Testis (tissue), 2 donors: ENCODE measurements at regions not wholly inside any gene's neighbourhood (a gene's known extent, or its start where the extent isn't known, plus 50 kb on each side); places are given as distances from the start of the nearest gene placed in this dataset.

ENCODE experiments used
- DNase-seq: peaks from one replicate; pipeline ENCODE4 v3.0.0-alpha.2; 2019
- H3K27ac ChIP-seq, 2 donors: fragments of 200-600 bp; sonication (generic); one replicate each; pipeline ENCODE4 v1.5.1; 2019
- H3K27me3 ChIP-seq: fragments of 200-600 bp; sonication (generic); one replicate; pipeline ENCODE4 v1.5.1; 2019
- H3K36me3 ChIP-seq: fragments of 200-600 bp; sonication (generic); one replicate; pipeline ENCODE4 v1.5.1; 2017; ENCODE audit warnings: low read depth; ENCODE audit errors: missing control alignments
- H3K4me1 ChIP-seq: fragments of 200-600 bp; sonication (generic); one replicate; pipeline ENCODE4 v1.5.1; 2019
- H3K4me3 ChIP-seq, 2 donors: fragments of 200-600 bp; sonication (generic); one replicate each; pipeline ENCODE4 v1.5.1; 2017 to 2019
- H3K9me3 ChIP-seq: fragments of 200-600 bp; sonication (generic); one replicate; pipeline ENCODE4 v1.5.1; 2017
- CTCF ChIP-seq, 3 experiments: fragments of 450-650 bp in 2 of 3; fragments of 200-600 bp in 1 of 3; sonication (generic) in 1 of 3; IDR thresholded peaks; one replicate each; pipeline ENCODE4 v1.5.1; 2016 to 2019; ENCODE audit warnings: antibody characterized with exemption in 3 of 3, mild to moderate bottlenecking in 2 of 3, moderate library complexity in 1 of 3
- POLR2A ChIP-seq: fragments of 450-650 bp; IDR thresholded peaks from one replicate; pipeline ENCODE4 v1.6.1; 2017; ENCODE audit warnings: antibody characterized with exemption, mild to moderate bottlenecking, moderate library complexity
- WGBS, 2 donors: methylation state at CpG; one replicate each; pipeline ENCODE4 v1.1.5; 2018; 5-methylcytosine and 5-hydroxymethylcytosine counted together
- intact Hi-C: fragments of 100-400 bp; cut with DNase I; formaldehyde crosslinking; loops from one replicate; pipeline ENCODE4 v1.15.1; 2023; ENCODE audit warnings: low total_unique reads

GRCh38 chr4:80145739-80146138, 51.6 kb upstream of the PRDM8 start:
- no peaks in the 10 kb centered on the region for H3K4me1 ChIP-seq
- no peaks in the 10 kb centered on the region for H3K9me3 ChIP-seq
- no peak overlapping the region for H3K4me3 ChIP-seq
- H3K27me3 ChIP-seq, result no peaks in the 10 kb centered on the region
- intact Hi-C loops, result no loop called here
- H3K27ac ChIP-seq, result no peak overlapping the region
- DNase-seq, result no peak
- WGBS, 2 donors, result 74 to 81% methylated on average over 1 of the region's 1 CpG
- H3K36me3 ChIP-seq, result no peaks in the 10 kb centered on the region
- TF ChIP-seq CTCF (IDR thresholded peaks at IDR 0.05) (no peak), POLR2A (no peak)

- H3K4me3 ChIP-seq, result no peak overlapping the region
- intact Hi-C loops, result no loop called here
- H3K4me1 ChIP-seq, result no peaks in the 10 kb centered on the region
- H3K9me3 ChIP-seq, result no peaks in the 10 kb centered on the region
- H3K27me3 ChIP-seq, result no peaks in the 10 kb centered on the region
- TF ChIP-seq CTCF (IDR thresholded peaks at IDR 0.05) (no peak), POLR2A (no peak)
- no peaks in the 10 kb centered on the region for H3K36me3 ChIP-seq
- no peak overlapping the region for H3K27ac ChIP-seq
- no peak for DNase-seq
These were observed 52.4 kb upstream of the PRDM8 start for GRCh38 chr4:80144676-80145470.

- WGBS, 2 donors, result 69 to 71% methylated on average over 1 of the region's 1 CpG
- intact Hi-C loops, result no loop called here
- H3K4me1 ChIP-seq, result no peaks in the 10 kb centered on the region
- no peak overlapping the region for H3K27ac ChIP-seq
- DNase-seq, result no peak
- no peak overlapping the region for H3K4me3 ChIP-seq
- H3K9me3 ChIP-seq, result no peaks in the 10 kb centered on the region
- H3K27me3 ChIP-seq, result no peaks in the 10 kb centered on the region
- no peaks in the 10 kb centered on the region for H3K36me3 ChIP-seq
- TF ChIP-seq POLR2A (no peak), CTCF (IDR thresholded peaks at IDR 0.05) (no peak)
These were observed 54.0 kb upstream of the PRDM8 start for GRCh38 chr4:80143307-80143679.

- H3K9me3 ChIP-seq, result no peaks in the 10 kb centered on the region
- intact Hi-C loops, result no loop called here
- TF ChIP-seq POLR2A, result no peak
- no peak for TF ChIP-seq CTCF (IDR thresholded peaks at IDR 0.05)
- WGBS, 2 donors, result 83 to 90% methylated on average over 4 of the region's 4 CpGs
- H3K4me3 ChIP-seq, result no peak overlapping the region
- no peaks in the 10 kb centered on the region for H3K4me1 ChIP-seq
- no peak for DNase-seq
- no peaks in the 10 kb centered on the region for H3K36me3 ChIP-seq
- no peak overlapping the region for H3K27ac ChIP-seq
- H3K27me3 ChIP-seq, result no peaks in the 10 kb centered on the region
These were observed 54.7 kb upstream of the PRDM8 start for GRCh38 chr4:80142394-80143306.
